GM18505 (cell line): ENCODE measurements at regions not wholly inside any gene's neighbourhood (a gene's known extent, or its start where the extent isn't known, plus 50 kb on each side); places are given as distances from the start of the nearest gene placed in this dataset.

Experiments
- ATAC-seq: cut with Tn5 transposase; IDR thresholded peaks from one replicate; pipeline ENCODE4 v1.9.1; 2021; ENCODE audit not compliant: unreplicated experiment
- POLR2A ChIP-seq: IDR thresholded peaks from 4 replicates; pipeline ENCODE4 v1.6.1; 2011; ENCODE audit warnings: borderline replicate concordance; ENCODE audit not compliant: insufficient read depth, insufficient read length; ENCODE audit errors: extremely low read depth

DNA sequence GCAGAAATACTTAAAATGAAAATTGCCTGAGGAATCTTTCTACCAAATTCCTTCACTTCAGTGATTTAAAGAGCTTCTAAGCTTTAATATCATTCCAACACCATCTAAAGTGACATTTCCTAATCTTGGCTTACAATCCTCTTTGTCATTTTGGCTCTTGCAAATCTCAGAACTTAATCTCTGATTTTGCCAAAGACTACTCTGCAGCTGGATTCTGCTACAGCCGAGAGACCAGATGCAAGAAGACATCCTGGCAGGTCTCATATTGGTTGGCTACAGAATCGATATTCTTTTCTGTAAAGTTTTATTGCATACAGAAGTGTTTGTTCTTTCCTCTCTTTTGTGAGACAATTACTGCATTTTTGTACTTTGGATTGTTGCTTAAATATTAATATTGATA lies 716.5 kb upstream of the LRATD1 start:
- ATAC-seq = no peak
- TF ChIP-seq POLR2A = no peak

DNA sequence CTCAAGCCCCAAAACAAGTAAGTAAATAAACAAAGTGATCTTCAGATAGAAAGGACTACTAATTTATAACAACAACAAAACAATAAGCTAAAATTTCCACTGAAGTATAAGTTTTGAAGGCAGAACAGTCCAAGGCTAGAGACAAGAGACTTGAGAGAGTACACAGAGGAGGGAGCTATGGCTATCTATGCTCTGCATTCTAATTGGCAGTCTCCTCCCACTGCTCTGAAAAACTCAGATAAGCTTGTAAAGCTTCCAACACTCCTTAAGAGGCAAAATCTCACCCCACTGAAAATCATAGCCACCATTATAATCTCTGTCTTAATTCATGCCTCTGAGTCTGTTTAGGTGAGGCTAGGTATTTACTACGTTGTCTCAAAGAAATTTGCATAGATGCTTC lies 714.6 kb upstream of the LRATD1 start:
- no peak for ATAC-seq
- no peak for TF ChIP-seq POLR2A

DNA sequence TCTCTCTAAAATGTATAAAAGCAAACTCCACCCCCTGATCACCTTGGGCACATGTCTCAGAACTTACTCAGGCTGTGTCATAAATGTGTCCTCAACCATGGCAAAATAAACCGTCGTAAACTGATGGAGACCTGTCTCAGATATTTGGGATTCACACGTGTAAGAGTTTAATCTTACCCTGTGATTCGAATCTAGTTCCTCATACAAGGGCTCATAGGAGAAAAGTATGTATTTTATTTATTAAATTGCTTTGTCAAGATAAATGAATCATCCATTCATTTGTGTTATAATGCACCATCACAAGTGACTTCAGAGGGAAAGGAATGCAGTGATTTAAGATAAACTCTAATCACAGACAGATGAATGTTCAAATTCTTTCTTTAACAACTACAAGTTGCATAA lies 712.5 kb upstream of the LRATD1 start:
- TF ChIP-seq POLR2A = no peak
- ATAC-seq = no peak

DNA sequence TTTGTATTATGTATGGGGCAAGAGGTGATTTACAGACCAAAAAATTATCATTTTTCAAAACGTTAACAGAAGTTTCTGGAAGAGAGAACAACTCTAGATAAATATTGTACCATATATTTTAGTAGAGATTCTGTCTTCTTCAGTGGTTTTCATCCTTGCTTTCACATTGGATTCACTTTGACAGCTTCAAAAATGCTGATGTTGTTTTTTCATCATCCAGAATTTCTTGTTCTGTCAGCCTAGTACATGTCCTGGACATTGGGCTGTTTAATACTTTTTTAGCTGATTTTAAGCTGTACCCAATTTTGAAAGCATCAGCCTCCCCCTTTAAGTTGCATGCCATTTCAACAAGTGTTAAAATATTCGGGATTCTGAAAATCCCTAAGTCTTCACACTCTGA lies 711.3 kb upstream of the LRATD1 start:
- ATAC-seq = no peak
- TF ChIP-seq POLR2A = no peak

DNA sequence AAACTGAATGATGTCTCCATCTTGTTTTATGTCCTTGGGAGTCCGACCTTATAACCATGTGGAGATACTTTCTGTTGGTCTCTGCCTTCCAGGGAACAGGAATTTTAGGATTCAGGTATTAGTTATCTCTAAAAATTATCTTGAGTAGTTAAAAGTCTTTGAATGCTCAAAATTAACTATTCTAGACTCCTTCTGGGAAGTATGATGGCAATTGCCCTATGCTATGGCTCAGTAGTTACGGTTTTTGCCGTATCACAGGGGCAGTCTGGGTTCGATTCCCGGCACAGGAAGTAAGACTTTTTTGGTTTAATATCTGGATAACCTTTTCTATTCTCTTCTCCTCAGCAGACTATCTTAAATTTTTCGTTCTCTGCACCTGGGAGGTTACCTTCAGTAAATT lies 708.7 kb upstream of the LRATD1 start:
- no peak for TF ChIP-seq POLR2A
- ATAC-seq = no peak

DNA sequence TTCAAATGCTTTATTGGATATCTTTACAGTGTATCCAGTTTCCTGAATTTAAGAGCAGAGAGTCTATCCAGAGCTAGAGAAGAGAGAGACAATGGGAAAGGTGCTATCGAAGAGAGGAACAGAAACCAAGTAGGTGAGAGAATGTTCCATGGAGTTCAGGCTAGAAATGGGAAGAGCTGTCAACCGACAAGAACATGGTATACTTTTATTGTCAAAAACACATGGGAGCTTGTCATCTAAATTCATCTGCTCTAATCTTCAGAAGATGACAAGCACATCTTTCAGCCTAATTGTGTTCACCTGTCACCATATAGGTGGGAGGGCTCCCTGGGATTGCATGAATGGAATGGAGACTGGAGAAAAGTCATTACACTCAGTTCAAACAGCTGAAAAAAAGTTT lies 690.4 kb upstream of the LRATD1 start:
- ATAC-seq = no peak
- no peak for TF ChIP-seq POLR2A

DNA sequence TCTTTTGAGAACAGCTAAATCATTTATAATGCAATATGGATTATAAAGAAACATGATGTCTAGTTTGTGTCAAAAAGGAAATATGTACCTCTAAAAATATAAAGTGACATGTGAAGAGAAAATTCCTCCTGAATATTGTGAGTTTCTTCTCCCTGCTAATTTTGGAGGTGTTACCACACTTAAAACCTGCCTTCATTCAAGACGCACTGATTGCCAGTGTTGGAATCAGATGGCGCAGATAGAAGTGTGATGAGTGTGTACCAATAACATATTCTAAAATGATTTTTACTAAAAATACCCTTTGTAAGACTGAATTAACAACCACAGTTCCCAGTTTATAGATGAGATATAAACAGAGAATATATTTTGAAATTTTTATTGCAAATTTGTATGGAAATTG lies 681.8 kb upstream of the LRATD1 start:
- TF ChIP-seq POLR2A = no peak
- ATAC-seq = no peak

DNA sequence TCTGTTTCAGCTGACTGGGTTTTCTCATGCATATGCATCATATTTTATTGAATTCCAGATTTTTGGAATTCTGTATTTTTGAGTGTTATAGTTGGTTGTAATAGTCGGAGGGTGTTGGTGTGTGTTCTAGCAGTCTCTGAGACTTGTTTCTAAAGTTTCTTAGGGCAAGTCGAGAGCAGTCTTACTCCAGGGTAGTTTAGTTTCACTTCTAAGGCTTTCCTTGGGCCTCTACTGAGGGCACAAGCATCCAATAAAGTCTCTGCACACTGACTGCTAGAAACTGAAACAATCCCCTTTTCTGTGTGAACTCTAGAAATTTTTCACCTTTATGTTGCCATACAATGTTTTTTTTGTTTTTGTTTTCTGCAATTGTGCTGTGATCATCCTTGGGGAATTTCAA lies 663.7 kb upstream of the LRATD1 start:
- no peak for TF ChIP-seq POLR2A
- ATAC-seq = no peak

DNA sequence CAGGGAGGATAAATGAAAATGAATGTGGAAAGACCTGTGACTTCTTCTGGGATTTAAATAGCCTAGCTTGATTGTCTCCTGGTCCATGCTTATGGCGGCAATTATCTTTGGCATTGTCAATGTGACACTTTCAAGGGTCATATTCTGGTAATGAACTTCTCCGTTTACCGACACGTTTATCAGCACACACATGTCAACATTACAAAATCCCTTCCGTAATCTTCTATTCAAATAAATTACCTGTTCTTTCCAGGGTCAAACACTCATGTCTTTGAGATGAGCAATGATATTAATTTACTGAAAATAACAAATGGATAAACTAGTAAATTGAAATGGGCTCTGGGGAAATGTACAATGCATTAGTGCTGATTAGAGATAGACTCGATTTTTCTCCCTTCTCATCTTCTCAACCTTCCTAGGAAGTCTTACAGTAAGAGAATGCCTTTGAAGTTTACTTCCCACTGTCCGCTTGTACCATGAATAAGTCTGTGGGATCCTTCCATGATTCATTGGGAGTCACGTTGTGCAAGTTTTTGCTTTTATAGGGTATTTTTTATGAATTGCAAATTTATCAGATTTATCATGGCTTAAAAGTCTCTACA lies 646.3 kb upstream of the LRATD1 start:
- no peak for ATAC-seq
- TF ChIP-seq POLR2A = no peak

DNA sequence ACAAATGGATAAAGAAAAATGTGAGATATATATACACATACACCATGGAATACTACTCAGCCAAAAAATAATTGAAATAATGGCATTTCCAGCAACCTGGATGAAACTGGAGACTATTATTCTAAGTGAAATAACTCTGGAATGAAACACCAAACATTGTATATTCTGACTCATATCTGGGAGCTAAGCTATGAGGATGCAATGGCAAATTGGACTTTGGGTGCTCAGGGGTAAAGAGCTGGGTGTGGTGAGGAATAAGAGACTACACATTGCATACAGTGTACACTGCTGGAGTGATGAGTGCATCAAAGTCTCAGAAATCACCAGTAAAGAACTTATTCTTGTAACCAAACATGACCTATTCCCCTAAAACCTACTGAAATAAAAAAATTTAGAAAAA lies 636.0 kb upstream of the LRATD1 start:
- ATAC-seq = no peak
- TF ChIP-seq POLR2A = no peak

DNA sequence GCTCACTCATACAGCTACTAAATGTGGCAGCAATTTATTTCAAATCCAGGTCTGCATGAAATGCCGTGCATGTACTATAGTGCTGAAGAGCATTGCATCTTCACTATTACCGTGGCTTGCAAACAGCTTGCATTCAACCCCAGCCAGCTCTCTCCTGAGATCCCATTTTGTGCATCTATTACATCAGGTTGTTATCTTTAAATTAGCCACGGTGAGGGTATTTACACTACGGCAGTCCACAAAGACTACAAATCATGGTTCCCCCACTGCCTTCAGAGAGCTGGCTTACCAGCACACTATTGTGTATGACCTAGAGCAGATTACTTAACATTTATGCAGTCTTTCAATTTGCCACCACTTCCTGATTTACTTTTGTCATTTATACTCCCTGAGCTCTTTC lies 621.3 kb upstream of the LRATD1 start:
- ATAC-seq = no peak
- TF ChIP-seq POLR2A = no peak

DNA sequence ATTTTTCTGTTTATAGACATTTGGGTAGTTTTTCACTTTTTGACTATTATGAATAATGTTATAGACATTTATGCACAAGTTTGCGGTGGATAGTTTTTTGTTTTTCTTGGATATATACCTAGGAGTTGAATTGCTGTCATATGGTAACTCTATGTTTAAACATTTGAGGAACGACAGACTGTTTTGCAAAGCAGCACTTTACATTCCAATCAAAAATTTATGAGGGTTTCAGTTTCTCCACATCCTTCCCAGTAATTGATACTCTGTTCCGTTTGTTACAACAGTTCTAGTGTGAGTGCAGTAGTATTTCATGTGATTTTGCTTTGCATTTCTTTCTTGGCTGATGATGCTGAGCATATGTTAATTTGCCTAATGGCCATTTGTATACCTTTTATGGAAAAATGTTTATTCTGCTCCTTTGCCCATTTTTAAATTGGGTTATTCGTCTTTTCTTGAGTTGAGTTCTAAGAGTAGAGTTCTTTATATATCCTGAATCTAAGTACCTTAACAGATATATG lies 617.3 kb upstream of the LRATD1 start:
- TF ChIP-seq POLR2A = no peak
- ATAC-seq = no peak

DNA sequence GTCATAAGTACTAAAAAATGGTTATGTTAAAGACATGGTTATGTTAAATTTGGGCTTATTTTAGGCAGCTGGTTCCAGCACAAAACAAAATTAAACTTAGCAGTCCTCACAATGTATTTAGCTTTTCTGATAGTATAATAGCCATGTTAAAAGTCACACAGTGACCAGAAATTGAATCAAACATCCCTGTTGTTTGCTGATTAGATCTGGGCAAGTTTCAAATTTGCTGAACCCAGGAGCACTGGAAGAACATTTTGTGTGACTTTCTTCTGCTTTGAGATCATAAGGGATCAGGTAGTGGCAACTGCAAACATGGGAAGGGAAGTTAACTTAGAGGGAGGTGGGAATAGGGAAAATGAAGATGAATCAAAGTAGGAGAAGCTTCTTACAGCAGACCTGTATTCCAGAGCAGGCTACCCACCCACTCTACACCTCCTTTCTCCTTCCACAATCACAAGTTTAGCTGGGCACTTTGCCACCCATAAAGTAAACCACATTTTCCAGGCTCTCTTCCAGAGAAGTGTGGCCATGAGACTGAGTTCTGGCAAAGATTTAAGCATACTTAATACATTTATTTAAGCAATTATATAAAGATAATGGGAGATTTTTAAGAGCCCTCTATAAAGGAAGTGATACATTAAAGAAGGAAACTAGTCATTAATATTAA lies 616.1 kb upstream of the LRATD1 start:
- ATAC-seq = no peak
- no peak for TF ChIP-seq POLR2A

DNA sequence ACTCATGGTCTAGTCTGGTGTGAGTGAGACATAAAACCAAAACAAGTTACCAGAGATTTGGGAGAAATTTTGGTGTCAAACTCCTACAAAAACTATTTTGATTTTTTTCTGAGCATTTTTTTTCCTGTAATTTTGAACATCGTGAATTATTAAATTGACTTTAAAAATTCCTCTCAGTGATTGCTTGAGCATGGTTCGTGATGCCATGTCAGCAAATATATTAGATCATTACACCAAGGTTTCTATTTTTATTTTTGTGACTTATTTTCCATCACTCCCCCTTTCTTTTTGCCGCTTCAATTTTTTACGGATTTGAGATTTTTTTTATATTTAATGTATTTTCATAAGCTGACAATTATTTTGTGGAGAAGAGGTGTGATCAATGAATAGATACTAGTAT lies 613.9 kb upstream of the LRATD1 start:
- no peak for ATAC-seq
- no peak for TF ChIP-seq POLR2A

DNA sequence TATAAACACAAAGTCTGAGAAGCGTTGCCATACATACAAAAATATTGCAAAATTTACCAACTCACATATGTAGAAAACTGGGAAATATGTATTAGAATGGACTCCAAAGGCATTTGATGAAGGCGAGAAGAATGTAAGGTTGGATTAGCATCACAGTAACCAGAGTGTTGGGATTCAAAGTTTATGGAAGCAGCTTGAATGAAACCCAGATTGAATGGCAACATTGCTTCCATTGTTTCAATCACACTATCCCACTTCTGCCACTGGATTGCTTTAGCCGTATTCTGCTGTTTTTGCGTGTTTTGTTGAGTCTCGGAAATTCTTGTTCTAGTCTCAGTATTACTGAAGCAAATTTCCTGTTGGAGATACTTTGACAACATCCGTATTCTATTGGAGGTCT lies 609.0 kb upstream of the LRATD1 start:
- no peak for TF ChIP-seq POLR2A
- ATAC-seq = no peak

DNA sequence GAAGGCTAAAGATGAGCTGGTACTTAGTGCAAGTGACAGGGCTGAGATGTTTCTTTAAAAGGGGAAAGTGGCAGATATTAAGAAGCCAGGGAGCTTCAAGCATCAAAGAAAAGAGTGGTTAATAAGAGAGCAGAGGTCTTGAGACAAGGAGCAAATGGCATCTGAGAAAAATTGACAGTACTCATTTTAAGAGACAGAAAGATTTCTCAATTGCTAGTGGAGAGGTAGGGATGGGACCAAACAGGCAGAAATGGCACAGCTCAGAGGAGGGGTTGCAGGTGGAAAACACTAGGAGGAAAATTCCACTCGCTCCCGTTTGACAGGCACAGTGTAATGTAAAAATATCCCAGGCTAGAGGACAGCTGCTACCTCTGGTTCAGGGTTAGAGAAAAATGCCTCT lies 593.4 kb upstream of the LRATD1 start:
- no peak for TF ChIP-seq POLR2A
- ATAC-seq = no peak

DNA sequence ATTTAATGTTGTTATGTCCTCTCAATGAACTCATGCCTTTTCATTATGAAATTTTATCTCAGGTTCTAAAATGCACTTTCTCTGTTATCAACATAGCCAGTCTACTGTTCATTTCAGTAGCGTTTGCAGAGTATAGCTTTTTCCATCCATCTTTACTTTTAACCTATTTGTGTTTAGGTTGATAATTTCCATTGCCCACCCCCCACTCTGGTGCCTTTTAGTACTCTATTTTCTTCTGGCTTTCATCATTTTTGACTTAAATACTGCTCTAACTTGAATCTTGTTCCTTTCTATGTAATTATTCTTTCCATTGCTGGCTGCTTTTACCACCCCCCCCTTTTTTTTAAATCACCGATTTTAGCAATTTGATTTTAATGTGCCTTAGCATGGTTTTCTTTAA lies 585.0 kb upstream of the LRATD1 start:
- no peak for TF ChIP-seq POLR2A
- ATAC-seq = no peak
